A549 (cell line): ENCODE measurements at regions not wholly inside any gene's neighbourhood (a gene's known extent, or its start where the extent isn't known, plus 50 kb on each side); places are given as distances from the start of the nearest gene placed in this dataset.

ENCODE experiments used
- ATAC-seq, 2 experiments: fragments of 200-7000 bp in 1 of 2; fragments of >200 bp in 1 of 2; cut with Nextera tagmentation in 1 of 2; cut with Tn5 transposase in 1 of 2; 3 replicates each; pipeline versions ENCODE4 v1.8.0 to v1.9.1; 2018 to 2020; ENCODE audit warnings: mild to moderate bottlenecking in 1 of 2, moderate library complexity in 1 of 2
- CTCF ChIA-PET: fragments of 300-600 bp; sonication (Branson Sonifier 250); formaldehyde crosslinking; extraction: SDS; loops from one replicate; lab custom pipeline; 2021; ENCODE audit warnings: antibody characterized with exemption, inconsistent platforms; lab: Yijun Ruan, JAX
- POLR2A ChIA-PET: fragments of 350-600 bp; formaldehyde crosslinking; extraction: SDS; loops from one replicate; lab custom pipeline; 2021; ENCODE audit warnings: antibody characterized with exemption, inconsistent platforms; lab: Yijun Ruan, JAX
- DNase-seq, 2 experiments: peaks; one replicate each; pipeline versions ENCODE4 v3.0.0 to v3.0.0-alpha.2; 2011 to 2016; ENCODE audit warnings: low read depth in 1 of 2, low spot score in 1 of 2
- FAIRE-seq: peaks from 2 replicates; lab custom pipeline; 2011; peaks lifted over from hg19 to GRCh38; lab: Jason Lieb, UNC
- H3K27ac ChIP-seq, 2 experiments: fragments of >200 bp; sonication (Bioruptor Twin); formaldehyde crosslinking; 3 replicates each; pipeline ENCODE4 v1.5.1; 2016 to 2017
- H3K4me1 ChIP-seq: fragments of >200 bp; sonication (Bioruptor Twin); formaldehyde crosslinking; 3 replicates; pipeline ENCODE4 v1.6.1; 2016
- H3K4me2 ChIP-seq: fragments of >200 bp; sonication (Bioruptor Twin); formaldehyde crosslinking; 3 replicates; pipeline ENCODE4 v1.6.1; 2016
- H3K4me3 ChIP-seq: fragments of >200 bp; sonication (Bioruptor Twin); formaldehyde crosslinking; 3 replicates; pipeline ENCODE4 v1.5.1; 2016
- H3K9me3 ChIP-seq: fragments of >200 bp; sonication (Bioruptor Twin); formaldehyde crosslinking; 3 replicates; pipeline ENCODE4 v1.6.1; 2016
- CEBPB ChIP-seq, 2 experiments: fragments of >200 bp in 1 of 2; sonication (Bioruptor Twin) in 1 of 2; formaldehyde crosslinking in 1 of 2; IDR thresholded peaks; 2 replicates each; pipeline ENCODE4 v1.6.1; 2012 to 2016
- CHD2 ChIP-seq: fragments of 150-350 bp; IDR thresholded peaks from 2 replicates; pipeline ENCODE4 v1.6.1; 2014; ENCODE audit warnings: low read length; ENCODE audit not compliant: partially characterized antibody
- CHD4 ChIP-seq: fragments of 200-600 bp; sonication (generic); IDR thresholded peaks from 2 replicates; pipeline ENCODE4 v1.6.1; 2016; ENCODE audit warnings: antibody characterized with exemption, mild to moderate bottlenecking, borderline replicate concordance
- EHMT2 ChIP-seq: fragments of 200-600 bp; sonication (generic); IDR thresholded peaks from 2 replicates; pipeline ENCODE4 v1.6.1; 2016; ENCODE audit warnings: antibody characterized with exemption, low read depth, mild to moderate bottlenecking, moderate library complexity
- EP300 ChIP-seq, 2 experiments: fragments of >200 bp; sonication (Bioruptor Twin); formaldehyde crosslinking; IDR thresholded peaks; 2 replicates in 1 of 2; 3 replicates in 1 of 2; pipeline ENCODE4 v1.6.1; 2016 to 2017
- FOXS1 ChIP-seq: fragments of 250-450 bp; sonication (Bioruptor Pico); IDR thresholded peaks from 2 replicates; pipeline ENCODE4 v1.5.0; 2020; ENCODE audit warnings: mild to moderate bottlenecking, moderate library complexity
- GATA3 ChIP-seq: IDR thresholded peaks from 2 replicates; pipeline ENCODE4 v1.6.1; 2012; ENCODE audit warnings: borderline replicate concordance
- HDAC2 ChIP-seq: fragments of 200-600 bp; sonication (generic); IDR thresholded peaks from 2 replicates; pipeline ENCODE4 v1.6.1; 2016
- JUN ChIP-seq, 2 experiments: fragments of >200 bp; sonication (Bioruptor Twin); formaldehyde crosslinking; IDR thresholded peaks; 2 replicates in 1 of 2; 3 replicates in 1 of 2; pipeline ENCODE4 v1.6.1; 2016 to 2017
- JUNB ChIP-seq: fragments of >200 bp; sonication (Bioruptor Twin); formaldehyde crosslinking; IDR thresholded peaks from 2 replicates; pipeline ENCODE4 v1.6.1; 2016
- KDM1A ChIP-seq: fragments of 200-600 bp; sonication (generic); IDR thresholded peaks from 2 replicates; pipeline ENCODE4 v1.6.1; 2016; ENCODE audit warnings: low read depth, mild to moderate bottlenecking
- KDM5A ChIP-seq: fragments of 200-600 bp; sonication (generic); IDR thresholded peaks from 2 replicates; pipeline ENCODE4 v1.6.1; 2016; ENCODE audit warnings: antibody characterized with exemption, mild to moderate bottlenecking
- MAFK ChIP-seq: fragments of 450-650 bp; IDR thresholded peaks from 2 replicates; pipeline ENCODE4 v1.6.1; 2014; ENCODE audit not compliant: partially characterized antibody
- MAZ ChIP-seq: fragments of 150-350 bp; IDR thresholded peaks from 2 replicates; pipeline ENCODE4 v1.6.1; 2014; ENCODE audit warnings: antibody characterized with exemption, low read depth, low read length, borderline replicate concordance
- NFE2L2 ChIP-seq: fragments of 150-350 bp; conservative IDR thresholded peaks from 2 replicates; pipeline ENCODE4 v1.6.1; 2014; ENCODE audit warnings: low read length
- POLR2A ChIP-seq: IDR thresholded peaks from 2 replicates; pipeline ENCODE4 v1.6.1; 2012; ENCODE audit warnings: mild to moderate bottlenecking, low read length
- POLR2AphosphoS2 ChIP-seq: conservative IDR thresholded peaks from 2 replicates; pipeline ENCODE4 v1.6.1; 2012; ENCODE audit warnings: low read length, improper control_type of control experiment, inconsistent platforms
- RAD21 ChIP-seq, 2 experiments: fragments of >200 bp in 1 of 2; sonication (Bioruptor Twin) in 1 of 2; formaldehyde crosslinking in 1 of 2; IDR thresholded peaks in 1 of 2; conservative IDR thresholded peaks in 1 of 2; 2 replicates in 1 of 2; 3 replicates in 1 of 2; pipeline ENCODE4 v1.6.1; 2012 to 2018; ENCODE audit warnings: inconsistent platforms in 1 of 2
- RNF2 ChIP-seq: fragments of 200-600 bp; sonication (generic); IDR thresholded peaks from 2 replicates; pipeline ENCODE4 v1.6.1; 2016; ENCODE audit warnings: low read depth, mild to moderate bottlenecking, antibody characterized with exemption, moderate library complexity, borderline replicate concordance
- SMC3 ChIP-seq: fragments of >200 bp; sonication (Bioruptor Twin); formaldehyde crosslinking; IDR thresholded peaks from 3 replicates; pipeline ENCODE4 v1.6.1; 2018; ENCODE audit warnings: inconsistent platforms
- SREBF2 ChIP-seq: fragments of 450-650 bp; IDR thresholded peaks from 2 replicates; pipeline ENCODE4 v1.6.1; 2014; ENCODE audit warnings: mild to moderate bottlenecking, moderate library complexity
- TFCP2L1 ChIP-seq: fragments of 250-450 bp; sonication (Bioruptor Pico); IDR thresholded peaks from 2 replicates; pipeline ENCODE4 v1.5.0; 2021; ENCODE audit warnings: mild to moderate bottlenecking
- ZC3H11A ChIP-seq: fragments of 450-650 bp; IDR thresholded peaks from 2 replicates; pipeline ENCODE4 v1.6.1; 2014; ENCODE audit warnings: antibody characterized with exemption, mild to moderate bottlenecking
- ZSCAN20 ChIP-seq: fragments of 250-450 bp; sonication (Bioruptor Pico); IDR thresholded peaks from 2 replicates; pipeline ENCODE4 v1.8.0; 2022; ENCODE audit warnings: mild to moderate bottlenecking, moderate library complexity
- WGBS: methylation state at CpG from one replicate; pipeline ENCODE4 v1.1.6; 2017; ENCODE audit errors: missing lambda C conversion rate; 5-methylcytosine and 5-hydroxymethylcytosine counted together
- TF ChIP-seq, protein P1 (sequence below): IDR thresholded peaks from 2 replicates; pipeline ENCODE4 v1.6.1; 2012; ENCODE audit warnings: low read depth, borderline replicate concordance
- TF ChIP-seq, protein P2 (sequence below): fragments of >200 bp; sonication (Bioruptor Twin); formaldehyde crosslinking; IDR thresholded peaks from 3 replicates; pipeline ENCODE4 v1.5.1; 2016

DNA sequence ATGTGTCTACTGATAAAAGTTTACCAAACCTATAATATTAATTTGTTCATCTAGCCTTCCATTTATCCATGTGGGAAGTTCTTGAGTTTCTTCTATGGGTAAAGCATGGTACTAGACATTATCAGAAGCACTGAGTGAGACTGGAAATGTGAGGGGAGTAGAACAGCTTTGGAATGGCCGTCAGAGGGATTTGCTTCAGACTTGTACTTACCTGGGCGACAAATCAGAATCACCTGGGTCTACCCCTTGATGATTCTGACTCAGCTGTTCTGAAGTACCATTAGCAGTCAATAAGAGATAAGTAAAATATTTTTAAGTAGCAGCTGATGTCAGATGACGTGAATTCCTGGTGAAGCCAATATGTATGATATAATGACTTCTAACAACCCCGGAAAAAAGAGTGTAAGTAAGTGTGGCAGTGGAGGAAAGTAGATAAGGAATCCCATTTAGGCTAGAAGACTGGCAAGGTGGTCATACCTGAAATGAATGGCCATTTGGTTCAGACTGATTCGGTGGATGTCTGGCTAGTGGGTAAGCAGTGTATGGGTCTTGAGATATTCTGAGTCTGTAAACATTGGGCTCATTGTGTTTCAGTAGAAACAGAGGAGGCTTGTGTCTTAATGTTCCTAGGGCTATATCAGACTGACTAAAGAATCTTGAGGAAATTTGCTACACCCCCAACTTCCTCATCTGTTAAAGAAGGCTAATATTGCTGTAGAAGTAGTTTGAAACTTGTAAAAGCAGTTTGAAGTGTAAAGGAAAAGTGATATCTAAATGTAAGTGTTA lies 409.2 kb downstream of the NKX6-1 start:
- 44% methylated on average over 5 of the region's 5 CpGs for WGBS
- ATAC-seq (no peak), FAIRE-seq (no peak), DNase-seq (no peak)
- Histone ChIP-seq H3K4me2 (no peak overlapping the region), H3K9me3 (no peaks in the 10 kb centered on the region), H3K4me3 (no peak overlapping the region), H3K4me1 (no peaks in the 10 kb centered on the region), H3K27ac (no peak overlapping the region)
- CTCF ChIA-PET, result no interaction called here
- TF ChIP-seq CEBPB (IDR thresholded peaks at IDR 0.05), result no peak
- TF ChIP-seq KDM5A, result no peak
- no peak for TF ChIP-seq NFE2L2
- TF ChIP-seq, protein P1, sequence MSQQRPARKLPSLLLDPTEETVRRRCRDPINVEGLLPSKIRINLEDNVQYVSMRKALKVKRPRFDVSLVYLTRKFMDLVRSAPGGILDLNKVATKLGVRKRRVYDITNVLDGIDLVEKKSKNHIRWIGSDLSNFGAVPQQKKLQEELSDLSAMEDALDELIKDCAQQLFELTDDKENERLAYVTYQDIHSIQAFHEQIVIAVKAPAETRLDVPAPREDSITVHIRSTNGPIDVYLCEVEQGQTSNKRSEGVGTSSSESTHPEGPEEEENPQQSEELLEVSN, result no peak
- TF ChIP-seq SMC3, result no peak
- no peak for TF ChIP-seq HDAC2
- POLR2A ChIA-PET, result no interaction called here

DNA sequence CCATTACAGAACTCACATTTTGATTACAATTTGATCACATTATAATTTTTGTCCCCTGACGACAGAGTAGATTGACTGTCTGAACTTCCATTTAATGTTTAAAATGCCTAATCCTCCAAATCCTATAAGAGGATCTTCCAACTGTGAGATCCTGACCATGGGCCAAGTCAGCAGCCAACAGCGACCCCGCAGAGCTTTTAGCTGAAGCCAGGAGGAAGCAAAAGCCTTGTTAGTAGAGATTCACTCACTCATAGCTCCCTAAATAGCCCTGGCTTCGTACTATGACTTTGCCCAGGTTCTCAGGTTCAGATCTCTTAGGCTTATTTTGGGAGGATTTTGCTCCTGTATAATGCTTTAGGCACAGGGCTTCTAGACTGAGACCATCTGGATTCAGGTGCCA lies 413.1 kb downstream of the NKX6-1 start:
- Histone ChIP-seq H3K4me2 (no peak overlapping the region), H3K27ac (no peak overlapping the region), H3K9me3 (no peaks in the 10 kb centered on the region), H3K4me1 (no peaks in the 10 kb centered on the region), H3K4me3 (no peak overlapping the region)
- CTCF ChIA-PET, result no interaction called here
- ATAC-seq, result no peak
- DNase-seq, result no peak
- no peak for FAIRE-seq
- TF ChIP-seq CHD2 (no peak), RNF2 (no peak), ZSCAN20 (CRISPR knock-in tag) (no peak), FOXS1 (CRISPR knock-in tag) (no peak), MAZ (no peak), POLR2AphosphoS2 (no peak), JUNB (no peak), KDM5A (no peak), MAFK (no peak), POLR2A (no peak)
- 48% methylated on average over 4 of the region's 4 CpGs for WGBS
- POLR2A ChIA-PET, result no interaction called here

DNA sequence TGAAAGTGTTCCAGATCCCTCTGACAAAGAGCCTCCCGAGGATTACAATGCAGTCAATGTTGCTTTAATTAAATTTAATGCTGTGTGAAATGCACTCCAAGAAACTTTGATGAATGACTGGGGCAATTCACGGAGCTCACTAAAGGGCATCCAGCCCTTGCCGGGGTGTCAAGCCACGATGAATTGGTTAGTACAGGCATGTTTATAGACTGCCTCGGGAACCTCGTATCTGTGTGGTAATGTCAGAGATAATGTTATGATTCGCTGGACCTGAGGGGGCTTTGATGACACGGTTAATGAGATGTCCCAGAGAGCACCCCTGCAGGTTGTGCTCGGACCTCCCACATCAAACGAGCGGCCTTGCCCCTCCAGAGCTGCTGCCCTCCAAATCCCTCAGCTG lies 428.8 kb downstream of the NKX6-1 start:
- no peak for FAIRE-seq
- no peak for TF ChIP-seq KDM1A
- no peak for TF ChIP-seq POLR2AphosphoS2
- no peak for TF ChIP-seq EHMT2
- TF ChIP-seq, protein P2, sequence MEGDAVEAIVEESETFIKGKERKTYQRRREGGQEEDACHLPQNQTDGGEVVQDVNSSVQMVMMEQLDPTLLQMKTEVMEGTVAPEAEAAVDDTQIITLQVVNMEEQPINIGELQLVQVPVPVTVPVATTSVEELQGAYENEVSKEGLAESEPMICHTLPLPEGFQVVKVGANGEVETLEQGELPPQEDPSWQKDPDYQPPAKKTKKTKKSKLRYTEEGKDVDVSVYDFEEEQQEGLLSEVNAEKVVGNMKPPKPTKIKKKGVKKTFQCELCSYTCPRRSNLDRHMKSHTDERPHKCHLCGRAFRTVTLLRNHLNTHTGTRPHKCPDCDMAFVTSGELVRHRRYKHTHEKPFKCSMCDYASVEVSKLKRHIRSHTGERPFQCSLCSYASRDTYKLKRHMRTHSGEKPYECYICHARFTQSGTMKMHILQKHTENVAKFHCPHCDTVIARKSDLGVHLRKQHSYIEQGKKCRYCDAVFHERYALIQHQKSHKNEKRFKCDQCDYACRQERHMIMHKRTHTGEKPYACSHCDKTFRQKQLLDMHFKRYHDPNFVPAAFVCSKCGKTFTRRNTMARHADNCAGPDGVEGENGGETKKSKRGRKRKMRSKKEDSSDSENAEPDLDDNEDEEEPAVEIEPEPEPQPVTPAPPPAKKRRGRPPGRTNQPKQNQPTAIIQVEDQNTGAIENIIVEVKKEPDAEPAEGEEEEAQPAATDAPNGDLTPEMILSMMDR, result no peak
- no peak for TF ChIP-seq EP300 (IDR thresholded peaks at IDR 0.05)
- TF ChIP-seq ZC3H11A, result no peak
- no peaks in the 10 kb centered on the region for H3K9me3 ChIP-seq
- WGBS, result 58% methylated on average over 11 of the region's 11 CpGs
- no peaks in the 10 kb centered on the region for H3K4me1 ChIP-seq
- no peak overlapping the region for H3K27ac ChIP-seq
- H3K4me2 ChIP-seq, result no peak overlapping the region
- ChIA-PET CTCF (no interaction called here), POLR2A (no interaction called here)
- DNase-seq, result no peak
- no peak overlapping the region for H3K4me3 ChIP-seq
- ATAC-seq, result no peak

DNA sequence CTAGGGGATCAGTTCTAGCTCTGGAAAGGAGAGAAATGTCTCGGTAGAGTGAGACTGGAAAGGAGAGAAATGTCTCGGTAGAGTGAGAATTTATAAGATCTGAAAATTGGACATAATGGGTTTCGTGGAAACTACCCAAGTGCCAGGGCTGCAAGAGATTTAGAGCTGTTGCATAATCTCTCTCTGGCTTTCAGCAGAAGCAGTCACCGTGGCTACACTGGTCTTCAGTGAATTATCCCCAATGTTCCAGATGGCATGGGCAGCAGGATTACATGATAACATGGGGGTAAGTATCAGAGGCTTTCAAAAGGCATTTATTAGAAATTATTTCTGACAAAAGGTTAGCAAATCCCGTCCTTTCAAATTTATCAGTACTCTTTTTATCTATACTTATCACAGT lies 435.5 kb downstream of the NKX6-1 start:
- H3K27ac ChIP-seq, result no peak overlapping the region
- H3K4me3 ChIP-seq, result no peak overlapping the region
- POLR2A ChIA-PET, result no interaction called here
- H3K9me3 ChIP-seq, result no peaks in the 10 kb centered on the region
- H3K4me1 ChIP-seq, result no peaks in the 10 kb centered on the region
- no peak for FAIRE-seq
- no peak for DNase-seq
- no peak for ATAC-seq
- no peak overlapping the region for H3K4me2 ChIP-seq
- no peak for TF ChIP-seq POLR2AphosphoS2
- no peak for TF ChIP-seq RAD21 (conservative IDR thresholded peaks at IDR 0.05 in 1 of 2, IDR thresholded peaks at IDR 0.05 in 1 of 2)
- no peak for TF ChIP-seq ZC3H11A
- TF ChIP-seq JUN (IDR thresholded peaks at IDR 0.05), result no peak
- TF ChIP-seq GATA3, result no peak
- no peak for TF ChIP-seq FOXS1 (CRISPR knock-in tag)
- TF ChIP-seq KDM5A, result no peak
- no peak for TF ChIP-seq SREBF2
- no peak for TF ChIP-seq TFCP2L1 (CRISPR knock-in tag)
- TF ChIP-seq CHD4, result no peak
- TF ChIP-seq CEBPB (IDR thresholded peaks at IDR 0.05), result no peak
- no peak for TF ChIP-seq SMC3
- TF ChIP-seq, all 56 proteins: peak for 0
- CTCF ChIA-PET, result no interaction called here
- WGBS, result 44% methylated on average over 5 of the region's 5 CpGs
